Liver (tissue), 8 donors: ENCODE measurements at regions not wholly inside any gene's neighbourhood (a gene's known extent, or its start where the extent isn't known, plus 50 kb on each side); places are given as distances from the start of the nearest gene placed in this dataset.

Source experiments
- DNase-seq: peaks from one replicate; pipeline ENCODE4 v3.0.0-alpha.2; 2017; ENCODE audit warnings: low spot score
- H3K27ac ChIP-seq, 2 donors: one replicate each; pipeline ENCODE4 v1.7.0; 2013; ENCODE audit warnings: inconsistent platforms in 2 of 2, low read length in 2 of 2, control low read depth in 1 of 2, low read depth in 1 of 2, mild to moderate bottlenecking in 1 of 2
- H3K27me3 ChIP-seq, 4 donors: one replicate each; pipeline versions ENCODE4 v1.6.1 to v1.7.0; 2013; ENCODE audit warnings: low read length in 3 of 4, inconsistent platforms in 1 of 4, mild to moderate bottlenecking in 1 of 4, moderate library complexity in 1 of 4; ENCODE audit not compliant: control insufficient read depth in 4 of 4, insufficient read depth in 4 of 4
- H3K36me3 ChIP-seq, 4 donors: one replicate each; pipeline versions ENCODE4 v1.6.1 to v1.7.0; 2013; ENCODE audit warnings: low read length in 3 of 4, mild to moderate bottlenecking in 3 of 4, low read depth in 1 of 4, moderate library complexity in 1 of 4; ENCODE audit not compliant: control insufficient read depth in 4 of 4, insufficient read depth in 3 of 4
- H3K4me1 ChIP-seq, 4 donors: one replicate each; pipeline versions ENCODE4 v1.6.1 to v1.7.0; 2013; ENCODE audit warnings: low read length in 3 of 4, mild to moderate bottlenecking in 3 of 4, moderate library complexity in 1 of 4; ENCODE audit not compliant: control insufficient read depth in 4 of 4, insufficient read depth in 4 of 4
- H3K4me3 ChIP-seq, 3 donors: one replicate each; pipeline versions ENCODE4 v1.6.1 to v1.7.0; 2013; ENCODE audit warnings: low read length in 3 of 3, control low read depth in 1 of 3, low read depth in 1 of 3, mild to moderate bottlenecking in 1 of 3
- H3K9ac ChIP-seq, 2 donors: one replicate each; pipeline ENCODE4 v1.7.0; 2013; ENCODE audit warnings: low read length in 2 of 2, mild to moderate bottlenecking in 2 of 2, moderate library complexity in 2 of 2, control low read depth in 1 of 2, low read depth in 1 of 2
- H3K9me3 ChIP-seq, 4 donors: one replicate each; pipeline versions ENCODE4 v1.6.1 to v1.7.0; 2013; ENCODE audit warnings: low read length in 3 of 4; ENCODE audit not compliant: control insufficient read depth in 4 of 4
- ATF3 ChIP-seq: IDR thresholded peaks from 2 replicates; pipeline ENCODE4 v1.6.1; 2016; ENCODE audit warnings: antibody characterized with exemption
- CTCF ChIP-seq: fragments of 150-350 bp; IDR thresholded peaks from 2 replicates; pipeline ENCODE4 v1.5.1; 2017; ENCODE audit warnings: improper control_type of control experiment, low read depth, low read length; ENCODE audit not compliant: missing input control
- EGR1 ChIP-seq, 2 donors: IDR thresholded peaks; 2 replicates each; pipeline ENCODE4 v1.6.1; 2016 to 2018; ENCODE audit warnings: antibody characterized with exemption in 2 of 2, low read depth in 2 of 2
- FOXA1 ChIP-seq: IDR thresholded peaks from 2 replicates; pipeline ENCODE4 v1.6.1; 2016; ENCODE audit warnings: antibody characterized with exemption
- FOXA2 ChIP-seq: IDR thresholded peaks from 2 replicates; pipeline ENCODE4 v1.6.1; 2016; ENCODE audit warnings: antibody characterized with exemption
- HNF4A ChIP-seq, 2 donors: conservative IDR thresholded peaks; 2 replicates each; pipeline ENCODE4 v1.6.1; 2016; ENCODE audit warnings: antibody characterized with exemption in 2 of 2, mild to moderate bottlenecking in 2 of 2
- HNF4G ChIP-seq: IDR thresholded peaks from 2 replicates; pipeline ENCODE4 v1.6.1; 2016; ENCODE audit warnings: antibody characterized with exemption
- JUND ChIP-seq, 2 donors: IDR thresholded peaks; 2 replicates each; pipeline ENCODE4 v1.6.1; 2016; ENCODE audit warnings: antibody characterized with exemption in 2 of 2
- MAX ChIP-seq: IDR thresholded peaks from 2 replicates; pipeline ENCODE4 v1.6.1; 2016; ENCODE audit warnings: antibody characterized with exemption
- NR2F2 ChIP-seq: IDR thresholded peaks from 2 replicates; pipeline ENCODE4 v1.6.1; 2016; ENCODE audit warnings: antibody characterized with exemption
- RAD21 ChIP-seq, 2 donors: IDR thresholded peaks; 2 replicates each; pipeline ENCODE4 v1.6.1; 2016; ENCODE audit warnings: antibody characterized with exemption in 2 of 2, mild to moderate bottlenecking in 2 of 2
- REST ChIP-seq: IDR thresholded peaks from 2 replicates; pipeline ENCODE4 v1.6.1; 2016; ENCODE audit warnings: antibody characterized with exemption, mild to moderate bottlenecking
- RXRA ChIP-seq, 2 donors: IDR thresholded peaks; 2 replicates each; pipeline ENCODE4 v1.6.1; 2017 to 2018; ENCODE audit warnings: antibody characterized with exemption in 2 of 2, mild to moderate bottlenecking in 1 of 2
- SP1 ChIP-seq: IDR thresholded peaks from 2 replicates; pipeline ENCODE4 v1.6.1; 2018; ENCODE audit warnings: antibody characterized with exemption, mild to moderate bottlenecking
- TAF1 ChIP-seq: conservative IDR thresholded peaks from 2 replicates; pipeline ENCODE4 v1.6.1; 2016; ENCODE audit warnings: antibody characterized with exemption, mild to moderate bottlenecking
- YY1 ChIP-seq: IDR thresholded peaks from 2 replicates; pipeline ENCODE4 v1.6.1; 2016; ENCODE audit warnings: antibody characterized with exemption, mild to moderate bottlenecking
- ZBTB33 ChIP-seq: IDR thresholded peaks from 2 replicates; pipeline ENCODE4 v1.6.1; 2016; ENCODE audit warnings: antibody characterized with exemption
- WGBS: extraction: QIAGEN DNeasy Blood & Tissue Kit; methylation state at CpG from one replicate; pipeline ENCODE4 v1.1.7; 2013; 5-methylcytosine and 5-hydroxymethylcytosine counted together
- donor health status: healthy.
- donor health status: healthy.
- donor health status: healthy.
- donor health status: healthy.
- donor health status: healthy.

GRCh38 chr9:118630931-118631595 is 738.2 kb downstream of the BRINP1 start:
- no peak overlapping the region for H3K4me3 ChIP-seq
- TF ChIP-seq YY1 (no peak), ZBTB33 (no peak), SP1 (no peak), NR2F2 (no peak), CTCF (no peak), ATF3 (no peak), JUND (IDR thresholded peaks at IDR 0.05) (no peak), HNF4G (no peak), EGR1 (IDR thresholded peaks at IDR 0.05; ENCODE audit: low read depth in 2 of 2) (no peak), MAX (no peak), RXRA (IDR thresholded peaks at IDR 0.05) (no peak), FOXA2 (no peak), RAD21 (IDR thresholded peaks at IDR 0.05) (no peak), REST (no peak), FOXA1 (no peak), HNF4A (conservative IDR thresholded peaks at IDR 0.05) (no peak), TAF1 (no peak)
- no peak for DNase-seq
- no peaks in the 10 kb centered on the region for H3K4me1 ChIP-seq
- H3K9ac ChIP-seq, result no peak overlapping the region
- H3K36me3 ChIP-seq, result no peaks in the 10 kb centered on the region
- no peaks in the 10 kb centered on the region for H3K9me3 ChIP-seq
- 72% methylated on average over 2 of the region's 2 CpGs for WGBS
- H3K27ac ChIP-seq, result no peak overlapping the region
- no peaks in the 10 kb centered on the region for H3K27me3 ChIP-seq
